ENCODE measurements at regions not wholly inside any gene's neighbourhood (a gene's known extent, or its start where the extent isn't known, plus 50 kb on each side); places are given as distances from the start of the nearest gene placed in this dataset.
"Not testable (repeated sequence)": the region's sequence is repeated elsewhere in the genome, so short reads cannot be mapped to it uniquely, and the experiment has no call there.

GRCh38 chr3:115254492-115255196 is 107.6 kb upstream of the ZBTB20 start:
- DNase-seq = no peak

- DNase-seq = no peak
Measured at GRCh38 chr3:115255197-115255585, 108.1 kb upstream of the ZBTB20 start.

GRCh38 chr3:115270849-115271248 is 123.8 kb upstream of the ZBTB20 start:
- DNase-seq = no peak

GRCh38 chr3:115272036-115272824 is 125.1 kb upstream of the ZBTB20 start:
- peak; percentile 83 for DNase-seq

- no peak for DNase-seq
Measured at GRCh38 chr3:115275896-115276295, 128.8 kb upstream of the ZBTB20 start.

- no peak for DNase-seq
Measured at GRCh38 chr3:115279939-115280338, 132.9 kb upstream of the ZBTB20 start.

- DNase-seq = no peak
Measured at GRCh38 chr3:115280506-115280905, 133.4 kb upstream of the ZBTB20 start.

GRCh38 chr3:115281697-115282675 is 134.9 kb upstream of the ZBTB20 start:
- no peak for DNase-seq

GRCh38 chr3:115284980-115285379 is 137.9 kb upstream of the ZBTB20 start:
- no peak for DNase-seq

- no peak for DNase-seq
Measured at GRCh38 chr3:115286529-115287197, 139.6 kb upstream of the ZBTB20 start.

GRCh38 chr3:115287198-115287597 is 140.1 kb upstream of the ZBTB20 start:
- no peak for DNase-seq

GRCh38 chr3:115292131-115292530 is 145.0 kb upstream of the ZBTB20 start:
- no peak for DNase-seq

GRCh38 chr3:115292677-115293165 is 145.6 kb upstream of the ZBTB20 start:
- no peak for DNase-seq

- DNase-seq = no peak
Measured at GRCh38 chr3:115293321-115293720, 146.2 kb upstream of the ZBTB20 start.

GRCh38 chr3:115301364-115301860 is 154.3 kb upstream of the ZBTB20 start:
- DNase-seq = no peak

- DNase-seq = not testable (repeated sequence)
Measured at GRCh38 chr3:115317953-115318352, 170.9 kb upstream of the ZBTB20 start.

- DNase-seq = peak; percentile 86
Measured at GRCh38 chr3:115321400-115321805, 174.3 kb upstream of the ZBTB20 start.

- no peak for DNase-seq
Measured at GRCh38 chr3:115322901-115323300, 175.8 kb upstream of the ZBTB20 start.

- no peak for DNase-seq
Measured at GRCh38 chr3:115323380-115323779, 176.3 kb upstream of the ZBTB20 start.

- DNase-seq = no peak
Measured at GRCh38 chr3:115324056-115324455, 177.0 kb upstream of the ZBTB20 start.

GRCh38 chr3:115325539-115325938 is 178.5 kb upstream of the ZBTB20 start:
- no peak for DNase-seq

GRCh38 chr3:115330430-115330829 is 183.3 kb upstream of the ZBTB20 start:
- no peak for DNase-seq
